ENCODE measurements at regions not wholly inside any gene's neighbourhood (a gene's known extent, or its start where the extent isn't known, plus 50 kb on each side); places are given as distances from the start of the nearest gene placed in this dataset.

DNA sequence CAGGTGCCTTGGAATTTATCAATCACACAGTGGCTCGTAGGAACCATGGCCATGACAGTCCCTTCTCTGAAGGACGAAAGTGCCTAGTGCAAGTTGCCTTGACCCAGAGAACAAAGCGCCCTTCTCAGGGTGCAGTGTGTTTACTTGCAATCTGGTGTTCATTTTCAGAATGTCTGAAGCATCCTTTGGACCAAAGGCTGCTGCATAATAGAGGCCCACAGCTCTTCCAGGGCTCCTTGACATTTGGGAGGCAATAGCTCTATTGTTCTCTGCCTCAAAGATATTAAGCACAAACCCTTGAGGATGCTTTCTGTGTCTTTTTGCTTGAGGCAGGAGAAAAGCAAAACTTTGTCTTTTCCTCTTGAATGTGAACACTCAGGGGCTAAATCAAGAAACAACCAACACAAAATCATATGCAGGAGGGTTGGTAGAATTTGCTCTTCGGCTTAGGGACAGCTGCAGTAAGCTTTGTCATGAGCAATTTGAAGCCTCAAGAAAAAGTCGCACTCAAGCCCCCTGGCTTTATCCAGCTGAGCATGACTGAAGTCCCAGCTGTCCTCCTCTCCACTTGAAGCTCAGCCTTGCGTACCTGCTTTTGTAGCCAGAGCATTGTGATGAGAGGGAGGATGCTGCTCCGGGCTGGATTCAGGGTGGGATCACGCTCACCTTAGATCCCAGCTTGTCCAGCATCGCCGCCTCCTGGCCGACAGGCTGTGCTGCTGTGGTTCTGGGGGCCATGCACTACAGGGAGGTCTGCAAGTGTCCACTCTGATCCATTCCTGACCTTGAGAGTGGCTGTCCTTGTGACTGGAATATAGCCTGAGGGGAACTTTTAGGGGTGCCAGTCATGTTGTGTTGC lies 495.4 kb downstream of the CDH26 start:
- DNase-seq (ENCODE audit: insufficient read length, low spot score) (no peak), FAIRE-seq (no peak)
- TF ChIP-seq, protein P1, sequence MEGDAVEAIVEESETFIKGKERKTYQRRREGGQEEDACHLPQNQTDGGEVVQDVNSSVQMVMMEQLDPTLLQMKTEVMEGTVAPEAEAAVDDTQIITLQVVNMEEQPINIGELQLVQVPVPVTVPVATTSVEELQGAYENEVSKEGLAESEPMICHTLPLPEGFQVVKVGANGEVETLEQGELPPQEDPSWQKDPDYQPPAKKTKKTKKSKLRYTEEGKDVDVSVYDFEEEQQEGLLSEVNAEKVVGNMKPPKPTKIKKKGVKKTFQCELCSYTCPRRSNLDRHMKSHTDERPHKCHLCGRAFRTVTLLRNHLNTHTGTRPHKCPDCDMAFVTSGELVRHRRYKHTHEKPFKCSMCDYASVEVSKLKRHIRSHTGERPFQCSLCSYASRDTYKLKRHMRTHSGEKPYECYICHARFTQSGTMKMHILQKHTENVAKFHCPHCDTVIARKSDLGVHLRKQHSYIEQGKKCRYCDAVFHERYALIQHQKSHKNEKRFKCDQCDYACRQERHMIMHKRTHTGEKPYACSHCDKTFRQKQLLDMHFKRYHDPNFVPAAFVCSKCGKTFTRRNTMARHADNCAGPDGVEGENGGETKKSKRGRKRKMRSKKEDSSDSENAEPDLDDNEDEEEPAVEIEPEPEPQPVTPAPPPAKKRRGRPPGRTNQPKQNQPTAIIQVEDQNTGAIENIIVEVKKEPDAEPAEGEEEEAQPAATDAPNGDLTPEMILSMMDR (IDR thresholded peaks at IDR 0.05; ENCODE audit: insufficient read depth, missing control alignments) = no peak

- no peak for DNase-seq (ENCODE audit: insufficient read length, low spot score)
- TF ChIP-seq, protein P1 (IDR thresholded peaks at IDR 0.05; ENCODE audit: insufficient read depth, missing control alignments) = no peak
- FAIRE-seq = no peak
Observed at GRCh38 chr20:60454491-60454890, 496.3 kb downstream of the CDH26 start.

DNA sequence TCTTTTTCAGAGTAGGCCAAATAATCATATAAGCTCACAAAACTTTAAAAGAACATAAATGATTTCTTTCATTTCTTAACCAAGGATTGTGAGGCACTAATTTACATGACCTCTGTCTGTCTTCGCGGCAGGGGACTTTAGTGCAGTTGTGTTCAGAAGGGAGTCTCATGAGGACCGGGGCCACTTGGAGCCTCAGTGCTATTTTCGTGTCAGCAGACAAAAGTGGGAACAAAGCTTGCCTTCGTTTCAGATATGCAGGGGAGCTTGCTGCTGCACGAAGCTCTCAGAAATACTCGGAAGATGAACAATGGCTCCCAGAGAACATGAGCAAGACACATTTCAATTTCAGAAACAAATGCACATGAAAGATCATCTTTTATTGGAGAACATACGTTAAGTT lies 497.0 kb downstream of the CDH26 start:
- FAIRE-seq (no peak), DNase-seq (ENCODE audit: insufficient read length, low spot score) (no peak)
- TF ChIP-seq, protein P1 (IDR thresholded peaks at IDR 0.05; ENCODE audit: insufficient read depth, missing control alignments) = no peak

- TF ChIP-seq, protein P1 (IDR thresholded peaks at IDR 0.05; ENCODE audit: insufficient read depth, missing control alignments) = no peak
- FAIRE-seq (no peak), DNase-seq (ENCODE audit: insufficient read length, low spot score) (no peak)
Observed at GRCh38 chr20:60459212-60459611, 501.0 kb downstream of the CDH26 start.

DNA sequence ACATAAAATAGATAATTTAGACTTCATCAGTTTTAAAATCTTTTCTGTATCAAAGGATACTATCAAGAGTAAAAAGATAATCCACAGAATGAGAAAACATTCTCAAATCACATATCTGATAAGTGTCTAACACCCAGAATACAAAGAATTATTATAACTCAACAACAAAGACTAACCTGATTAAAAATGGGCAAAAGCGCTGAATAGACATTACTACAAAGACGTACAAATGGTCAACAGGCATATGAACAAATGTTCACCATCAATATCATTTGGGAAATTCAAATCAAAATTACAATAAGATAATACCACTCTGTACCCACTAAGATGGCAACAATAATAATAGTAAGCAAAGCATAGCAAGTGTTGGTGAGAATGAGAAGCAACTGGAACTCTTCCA lies 503.8 kb downstream of the CDH26 start:
- no peak for FAIRE-seq
- no peak for DNase-seq (ENCODE audit: insufficient read length, low spot score)
- TF ChIP-seq, protein P1 (IDR thresholded peaks at IDR 0.05; ENCODE audit: insufficient read depth, missing control alignments) = no peak

GRCh38 chr20:60463798-60464197 lies 505.6 kb downstream of the CDH26 start:
- DNase-seq (ENCODE audit: insufficient read length, low spot score) (no peak), FAIRE-seq (no peak)
- TF ChIP-seq, protein P1 (IDR thresholded peaks at IDR 0.05; ENCODE audit: insufficient read depth, missing control alignments) = no peak

- no peak for DNase-seq (ENCODE audit: insufficient read length, low spot score)
- no peak for FAIRE-seq
- TF ChIP-seq, protein P1 (IDR thresholded peaks at IDR 0.05; ENCODE audit: insufficient read depth, missing control alignments) = no peak
Observed at GRCh38 chr20:60465439-60465838, 507.2 kb downstream of the CDH26 start.

Data from D721Med (cell line).